Activated effector memory CD4-positive, alpha-beta T cell treated with Interleukin-2 at 50 U/mL for 16 hours (primary cell): ENCODE measurements at regions not wholly inside any gene's neighbourhood (a gene's known extent, or its start where the extent isn't known, plus 50 kb on each side); places are given as distances from the start of the nearest gene placed in this dataset.
"Not testable (repeated sequence)": the region's sequence is repeated elsewhere in the genome, so short reads cannot be mapped to it uniquely, and the experiment has no call there.

Experiments
- DNase-seq: peaks from one replicate; pipeline ENCODE4 v3.0.0-alpha.2; 2020

DNA sequence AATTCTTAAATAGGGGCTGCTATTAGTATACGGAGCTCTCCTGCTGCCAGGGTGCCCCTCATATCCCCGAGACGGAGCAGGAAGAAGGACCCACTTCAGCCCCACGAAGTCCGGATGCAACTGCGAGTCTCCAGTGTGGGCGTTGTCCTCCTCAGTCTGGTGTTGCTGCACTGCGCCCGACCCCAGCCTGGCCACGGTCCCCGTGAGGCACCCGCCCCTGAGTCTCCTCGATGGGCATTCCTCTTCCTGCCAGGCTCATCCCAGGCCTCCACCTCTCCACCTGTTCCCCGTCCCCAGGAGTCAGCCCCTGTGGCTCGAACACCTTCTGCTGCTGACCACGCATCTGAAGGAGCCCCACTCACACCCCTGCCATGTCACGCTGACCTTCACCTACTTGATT, 68.1 kb upstream of the SFSWAP start:
- DNase-seq, result no peak

- DNase-seq, result no peak
Observed at GRCh38 chr12:131643631-131644452, 67.0 kb upstream of the SFSWAP start.

GRCh38 chr12:131644481-131644880, 66.4 kb upstream of the SFSWAP start:
- DNase-seq, result no peak

DNA sequence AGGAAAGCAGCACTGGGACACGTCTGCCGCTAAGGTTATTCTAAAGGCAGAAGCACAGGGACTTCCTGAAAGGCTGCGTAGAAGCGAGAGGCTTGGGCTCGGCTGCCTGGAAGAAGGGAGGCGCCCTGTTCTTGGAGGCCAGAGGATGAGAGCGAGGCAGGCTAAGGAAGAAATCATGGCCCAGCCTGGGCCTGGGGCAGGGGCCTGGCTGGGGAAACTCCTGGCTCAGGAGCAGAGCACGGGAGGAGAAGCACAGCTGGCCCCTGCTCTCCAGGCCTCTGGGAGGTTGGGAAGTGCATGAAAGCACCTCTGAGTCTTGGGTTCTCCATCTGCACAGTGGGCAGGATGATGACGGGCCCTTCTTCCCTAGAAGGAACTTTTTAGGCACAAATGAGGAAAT, 66.0 kb upstream of the SFSWAP start:
- DNase-seq, result not testable (repeated sequence)

DNA sequence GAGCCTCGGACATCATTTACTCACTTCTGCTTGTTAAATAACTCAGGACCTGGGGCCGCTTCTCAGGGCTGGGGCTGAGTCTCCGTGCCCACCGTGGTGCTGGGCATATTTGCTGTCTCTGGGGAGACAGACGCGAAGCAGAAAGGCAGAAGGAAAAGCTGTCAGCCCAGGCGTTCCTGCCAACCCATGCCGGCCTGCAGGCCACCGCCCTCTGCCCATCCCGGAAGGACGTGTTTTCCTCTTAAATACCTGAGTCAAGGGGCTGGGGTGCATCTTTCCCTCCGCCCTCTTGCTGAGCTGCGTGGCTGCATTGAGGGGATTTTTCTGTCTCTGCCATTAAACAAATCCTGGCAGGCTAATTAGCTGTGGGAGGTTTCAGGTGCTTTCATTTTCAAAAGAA, 65.3 kb upstream of the SFSWAP start:
- DNase-seq, result not testable (repeated sequence)

- not testable (repeated sequence) for DNase-seq
Observed at GRCh38 chr12:131646444-131646843, 64.4 kb upstream of the SFSWAP start.

DNA sequence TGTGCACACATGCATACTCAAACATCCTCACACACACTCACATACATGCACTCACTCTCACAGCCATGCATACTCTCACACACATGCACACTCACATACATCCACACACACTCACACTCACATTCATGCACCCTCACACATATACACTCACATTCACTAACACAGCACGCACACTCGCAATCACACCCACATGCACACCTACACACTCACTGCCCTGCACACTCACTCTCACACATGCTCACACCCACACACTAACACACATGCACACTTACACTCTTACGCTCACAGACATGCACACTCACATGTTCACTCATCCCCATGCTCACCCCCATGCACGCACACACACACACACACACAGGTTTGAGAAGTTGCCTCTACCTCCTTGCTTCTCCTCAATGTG, 63.2 kb upstream of the SFSWAP start:
- DNase-seq, result no peak

DNA sequence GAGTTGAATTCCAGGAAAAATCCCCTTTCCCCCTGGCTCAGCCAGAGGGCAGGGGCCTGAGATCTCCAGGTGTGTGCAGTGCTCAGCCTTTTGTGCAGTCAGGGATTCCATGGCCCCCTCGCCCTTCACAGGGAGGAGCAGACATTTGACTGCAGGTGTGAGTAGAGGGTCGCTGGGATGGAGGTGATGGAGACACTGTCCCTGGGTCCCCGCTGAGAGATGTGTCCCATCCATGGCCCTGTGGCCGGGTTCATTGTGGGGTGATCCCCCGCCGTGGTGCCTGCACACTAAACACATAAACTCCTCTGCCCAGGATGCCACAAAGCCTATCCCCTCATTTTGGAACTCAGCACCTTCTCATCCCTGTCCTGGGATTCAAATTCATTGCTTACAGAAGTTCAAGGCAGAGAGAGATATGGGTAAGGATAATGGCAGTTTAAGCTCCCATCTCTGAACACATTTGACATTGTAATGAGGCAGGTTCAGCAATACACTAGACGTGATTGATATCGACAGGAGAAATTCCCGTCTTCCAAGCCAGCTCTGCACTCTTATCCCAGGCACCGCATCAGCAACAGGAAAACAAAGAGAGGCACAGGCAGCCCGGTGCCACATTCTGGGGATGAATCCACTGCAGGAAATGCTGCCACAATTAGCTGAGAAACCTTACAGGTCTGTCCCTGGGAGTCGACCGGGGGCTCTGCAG, 55.3 kb upstream of the SFSWAP start:
- DNase-seq, result not testable (repeated sequence)

- DNase-seq, result not testable (repeated sequence)
Observed at GRCh38 chr12:131656796-131657195, 54.1 kb upstream of the SFSWAP start.

- not testable (repeated sequence) for DNase-seq
Observed at GRCh38 chr12:131658605-131659004, 52.3 kb upstream of the SFSWAP start.

DNA sequence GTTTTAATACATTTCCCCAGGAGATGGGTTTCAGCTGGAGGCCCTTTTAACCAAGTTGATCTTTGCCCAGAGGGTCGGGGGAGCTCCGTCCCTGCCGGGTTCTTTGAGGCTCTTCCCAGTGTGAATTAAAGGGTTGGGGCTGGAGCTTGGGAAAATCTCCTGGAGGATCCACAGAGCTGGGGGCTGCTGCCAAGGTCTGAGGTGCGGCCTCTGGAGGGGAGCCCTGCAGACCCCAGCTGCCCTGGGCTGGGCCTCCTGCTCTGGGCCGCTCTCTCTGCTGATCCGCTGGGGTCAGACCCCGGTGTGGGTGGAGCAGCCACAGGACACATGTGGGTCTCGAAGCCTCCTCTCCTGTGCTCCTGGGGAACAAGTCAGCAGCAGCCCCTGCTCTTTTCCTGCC, 51.4 kb upstream of the SFSWAP start:
- DNase-seq, result not testable (repeated sequence)

DNA sequence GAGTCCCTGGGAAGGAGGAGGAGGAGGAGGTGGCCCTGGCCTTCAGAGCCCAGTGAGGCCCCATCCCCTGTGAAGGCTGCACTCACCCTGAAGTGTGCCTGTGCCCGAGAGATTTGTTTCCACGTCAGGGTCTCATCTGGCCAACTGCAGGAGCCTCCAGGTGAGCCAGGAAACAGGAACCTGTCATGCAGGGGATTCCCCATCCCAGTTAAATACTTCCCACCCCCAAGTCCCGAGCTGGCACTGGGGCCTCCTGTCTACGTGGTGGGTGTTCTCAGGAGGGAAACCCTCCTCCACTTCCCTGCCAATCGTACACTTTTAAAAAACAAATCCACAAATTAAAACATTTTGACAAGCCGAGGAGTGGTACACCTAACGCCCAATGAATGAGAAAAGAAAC, 50.9 kb upstream of the SFSWAP start:
- DNase-seq, result not testable (repeated sequence)

GRCh38 chr12:131660401-131660800, 50.5 kb upstream of the SFSWAP start:
- not testable (repeated sequence) for DNase-seq
